Spinal cord (tissue), 9 donors: ENCODE measurements at regions not wholly inside any gene's neighbourhood (a gene's known extent, or its start where the extent isn't known, plus 50 kb on each side); places are given as distances from the start of the nearest gene placed in this dataset.
"Not testable (repeated sequence)": the region's sequence is repeated elsewhere in the genome, so short reads cannot be mapped to it uniquely, and the experiment has no call there.

Experiments
- DNase-seq, 6 donors: peaks; one replicate each; pipeline versions ENCODE4 v3.0.0 to v3.0.0-alpha.2; 2013 to 2015; ENCODE audit warnings: low spot score in 6 of 6, low read depth in 4 of 6
- H3K27ac ChIP-seq: one replicate; pipeline ENCODE4 v1.5.1; 2013; ENCODE audit warnings: low read depth, low read length, control low read depth
- H3K27me3 ChIP-seq: one replicate; pipeline ENCODE4 v1.6.1; 2013; ENCODE audit warnings: low read length; ENCODE audit not compliant: control insufficient read depth, insufficient read depth
- H3K36me3 ChIP-seq: one replicate; pipeline ENCODE4 v1.6.1; 2013; ENCODE audit warnings: low read length; ENCODE audit not compliant: control insufficient read depth, insufficient read depth
- H3K4me1 ChIP-seq: one replicate; pipeline ENCODE4 v1.6.1; 2013; ENCODE audit warnings: low read length; ENCODE audit not compliant: control insufficient read depth, insufficient read depth
- H3K4me3 ChIP-seq: one replicate; pipeline ENCODE4 v1.5.1; 2013; ENCODE audit warnings: low read depth, low read length, control low read depth
- H3K9me3 ChIP-seq: one replicate; pipeline ENCODE4 v1.6.1; 2013; ENCODE audit warnings: low read length; ENCODE audit not compliant: control insufficient read depth, insufficient read depth
- WGBS: methylation state at CpG from one replicate; pipeline ENCODE4 v1.1.5; 2013; ENCODE audit warnings: missing lambda C conversion rate; ENCODE audit not compliant: insufficient coverage; 5-methylcytosine and 5-hydroxymethylcytosine counted together
- donor health status: healthy.

- H3K36me3 ChIP-seq, H3K9me3 ChIP-seq, H3K4me1 ChIP-seq, H3K27ac ChIP-seq, DNase-seq, H3K27me3 ChIP-seq, H3K4me3 ChIP-seq: not testable (repeated sequence)
- 89% methylated on average over 6 of the region's 8 CpGs for WGBS
These were observed 83.8 kb downstream of the VCPKMT start for GRCh38 chr14:50032462-50033167.

- no peak for DNase-seq
- Histone ChIP-seq H3K27ac (no peak overlapping the region), H3K4me1 (no peaks in the 10 kb centered on the region), H3K27me3 (no peaks in the 10 kb centered on the region), H3K9me3 (no peaks in the 10 kb centered on the region), H3K36me3 (no peaks in the 10 kb centered on the region), H3K4me3 (no peak overlapping the region)
- WGBS: no CpG with 5 or more reads among the region's 1 CpG
These were observed 81.2 kb downstream of the VCPKMT start for GRCh38 chr14:50035214-50035613.

GRCh38 chr14:50036211-50036610 is 80.2 kb downstream of the VCPKMT start:
- Histone ChIP-seq H3K4me3 (no peak overlapping the region), H3K9me3 (no peaks in the 10 kb centered on the region), H3K36me3 (no peaks in the 10 kb centered on the region), H3K27me3 (no peaks in the 10 kb centered on the region), H3K4me1 (peaks cover 3% of the 10 kb centered on the region), H3K27ac (no peak overlapping the region)
- WGBS: 78% methylated on average over 2 of the region's 3 CpGs
- DNase-seq: no peak

GRCh38 chr14:50036637-50037036 is 79.7 kb downstream of the VCPKMT start:
- no peak for DNase-seq
- WGBS: 86% methylated on average over 2 of the region's 4 CpGs
- peaks cover 3% of the 10 kb centered on the region for H3K4me1 ChIP-seq
- H3K4me3 ChIP-seq: no peak overlapping the region
- H3K9me3 ChIP-seq: no peaks in the 10 kb centered on the region
- H3K27ac ChIP-seq: no peak overlapping the region
- no peaks in the 10 kb centered on the region for H3K36me3 ChIP-seq
- no peaks in the 10 kb centered on the region for H3K27me3 ChIP-seq

GRCh38 chr14:50037240-50037639 is 79.1 kb downstream of the VCPKMT start:
- WGBS: no CpG with 5 or more reads among the region's 2 CpGs
- no peaks in the 10 kb centered on the region for H3K27me3 ChIP-seq
- no peak for DNase-seq
- no peak overlapping the region for H3K4me3 ChIP-seq
- no peak overlapping the region for H3K27ac ChIP-seq
- H3K36me3 ChIP-seq: no peaks in the 10 kb centered on the region
- no peaks in the 10 kb centered on the region for H3K9me3 ChIP-seq
- peaks cover 3% of the 10 kb centered on the region for H3K4me1 ChIP-seq

- Histone ChIP-seq H3K27ac (no peak overlapping the region), H3K36me3 (no peaks in the 10 kb centered on the region), H3K27me3 (no peaks in the 10 kb centered on the region), H3K9me3 (no peaks in the 10 kb centered on the region), H3K4me1 (peaks cover 3% of the 10 kb centered on the region), H3K4me3 (no peak overlapping the region)
- 78% methylated on average over 2 of the region's 6 CpGs for WGBS
- no peak for DNase-seq
These were observed 78.5 kb downstream of the VCPKMT start for GRCh38 chr14:50037852-50038251.

- Histone ChIP-seq H3K27ac (no peak overlapping the region), H3K36me3 (no peaks in the 10 kb centered on the region), H3K4me3 (no peak overlapping the region), H3K27me3 (no peaks in the 10 kb centered on the region), H3K4me1 (peaks cover 3% of the 10 kb centered on the region), H3K9me3 (no peaks in the 10 kb centered on the region)
- WGBS: 69% methylated on average over 2 of the region's 4 CpGs
- DNase-seq: no peak
These were observed 77.8 kb downstream of the VCPKMT start for GRCh38 chr14:50038398-50039119.

GRCh38 chr14:50039120-50039517 is 77.3 kb downstream of the VCPKMT start:
- 93% methylated on average over 3 of the region's 4 CpGs for WGBS
- no peak overlapping the region for H3K27ac ChIP-seq
- DNase-seq: no peak

GRCh38 chr14:50039734-50040400 is 76.5 kb downstream of the VCPKMT start:
- Histone ChIP-seq H3K36me3 (no peaks in the 10 kb centered on the region), H3K4me1 (peaks cover 3% of the 10 kb centered on the region), H3K27ac (no peak overlapping the region), H3K9me3 (no peaks in the 10 kb centered on the region), H3K4me3 (no peak overlapping the region), H3K27me3 (no peaks in the 10 kb centered on the region)
- DNase-seq: no peak
- WGBS: 96% methylated on average over 8 of the region's 9 CpGs

More at GRCh38 chr14:50039120-50039517, 77.3 kb downstream of the VCPKMT start:
- H3K9me3 ChIP-seq: no peaks in the 10 kb centered on the region
- no peaks in the 10 kb centered on the region for H3K27me3 ChIP-seq
- H3K4me1 ChIP-seq: peaks cover 3% of the 10 kb centered on the region
- no peak overlapping the region for H3K4me3 ChIP-seq
- H3K36me3 ChIP-seq: no peaks in the 10 kb centered on the region
